Brain microvascular endothelial cell (primary cell): ENCODE measurements at regions not wholly inside any gene's neighbourhood (a gene's known extent, or its start where the extent isn't known, plus 50 kb on each side); places are given as distances from the start of the nearest gene placed in this dataset.

ENCODE experiments used
- DNase-seq: peaks from one replicate; pipeline ENCODE4 v3.0.0-alpha.2; 2020
- H3K27ac ChIP-seq: fragments of 250-450 bp; sonication (Bioruptor Pico); 2 replicates; pipeline ENCODE4 v1.5.1; 2020; ENCODE audit warnings: mild to moderate bottlenecking, moderate library complexity
- H3K27me3 ChIP-seq: fragments of 250-450 bp; sonication (Bioruptor Pico); replicated peaks from 2 replicates; pipeline ENCODE4 v1.5.1; 2020; ENCODE audit warnings: mild to moderate bottlenecking
- H3K36me3 ChIP-seq: fragments of 250-450 bp; sonication (Bioruptor Pico); replicated peaks from 2 replicates; pipeline ENCODE4 v1.5.1; 2020; ENCODE audit warnings: mild to moderate bottlenecking
- H3K4me3 ChIP-seq: 2 replicates; pipeline ENCODE4 v1.5.1; 2011; ENCODE audit warnings: low read depth, mild to moderate bottlenecking, control low read depth, low read length, moderate library complexity
- in situ Hi-C: cut with HindIII; loops from 2 replicates; pipeline ENCODE4 v1.10.0; 2017; ENCODE audit warnings: low sequenced_read_pairs, low pct_ligation_motif_present
- TF ChIP-seq, protein P1 (sequence below): IDR thresholded peaks from 2 replicates; pipeline ENCODE4 v1.5.1; 2011; ENCODE audit warnings: low read depth, mild to moderate bottlenecking, moderate library complexity, low read length, control low read depth, inconsistent platforms; ENCODE audit errors: missing control alignments

- H3K27ac ChIP-seq = no peak overlapping the region
- no peaks in the 10 kb centered on the region for H3K36me3 ChIP-seq
- TF ChIP-seq, protein P1, sequence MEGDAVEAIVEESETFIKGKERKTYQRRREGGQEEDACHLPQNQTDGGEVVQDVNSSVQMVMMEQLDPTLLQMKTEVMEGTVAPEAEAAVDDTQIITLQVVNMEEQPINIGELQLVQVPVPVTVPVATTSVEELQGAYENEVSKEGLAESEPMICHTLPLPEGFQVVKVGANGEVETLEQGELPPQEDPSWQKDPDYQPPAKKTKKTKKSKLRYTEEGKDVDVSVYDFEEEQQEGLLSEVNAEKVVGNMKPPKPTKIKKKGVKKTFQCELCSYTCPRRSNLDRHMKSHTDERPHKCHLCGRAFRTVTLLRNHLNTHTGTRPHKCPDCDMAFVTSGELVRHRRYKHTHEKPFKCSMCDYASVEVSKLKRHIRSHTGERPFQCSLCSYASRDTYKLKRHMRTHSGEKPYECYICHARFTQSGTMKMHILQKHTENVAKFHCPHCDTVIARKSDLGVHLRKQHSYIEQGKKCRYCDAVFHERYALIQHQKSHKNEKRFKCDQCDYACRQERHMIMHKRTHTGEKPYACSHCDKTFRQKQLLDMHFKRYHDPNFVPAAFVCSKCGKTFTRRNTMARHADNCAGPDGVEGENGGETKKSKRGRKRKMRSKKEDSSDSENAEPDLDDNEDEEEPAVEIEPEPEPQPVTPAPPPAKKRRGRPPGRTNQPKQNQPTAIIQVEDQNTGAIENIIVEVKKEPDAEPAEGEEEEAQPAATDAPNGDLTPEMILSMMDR = no peak
- H3K4me3 ChIP-seq = no peak overlapping the region
- no peaks in the 10 kb centered on the region for H3K27me3 ChIP-seq
- in situ Hi-C loops = no loop called here
- DNase-seq = no peak
Observed at GRCh38 chr22:48510599-48510998, 1317.1 kb downstream of the BRD1 start.

GRCh38 chr22:48507595-48508350 is 1319.9 kb downstream of the BRD1 start:
- H3K27ac ChIP-seq = no peak overlapping the region
- no peaks in the 10 kb centered on the region for H3K36me3 ChIP-seq
- H3K4me3 ChIP-seq = no peak overlapping the region
- DNase-seq = no peak
- TF ChIP-seq, protein P1 = no peak
- H3K27me3 ChIP-seq = no peaks in the 10 kb centered on the region
- in situ Hi-C loops = no loop called here

DNA sequence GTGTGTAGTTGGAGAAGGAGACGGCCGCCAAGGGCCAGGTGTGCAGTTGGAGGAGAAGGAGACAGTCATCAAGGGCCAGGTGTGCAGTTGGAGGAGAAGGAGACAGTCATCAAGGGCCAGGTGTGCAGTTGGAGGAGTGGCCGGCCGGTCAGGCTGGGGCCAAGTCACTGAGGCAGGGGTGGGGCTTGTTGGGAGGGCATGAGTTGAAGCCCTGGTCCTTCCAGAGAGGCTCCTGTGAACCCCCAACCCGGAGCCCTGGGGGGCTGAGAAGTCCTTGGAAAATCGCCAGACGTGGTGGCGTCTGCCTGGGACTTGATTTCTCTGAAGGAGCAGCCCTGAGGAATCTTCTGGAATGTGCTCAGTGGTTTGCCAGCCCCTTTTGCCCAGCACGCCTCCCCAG is 1320.5 kb downstream of the BRD1 start:
- H3K27me3 ChIP-seq = no peaks in the 10 kb centered on the region
- in situ Hi-C loops = no loop called here

DNA sequence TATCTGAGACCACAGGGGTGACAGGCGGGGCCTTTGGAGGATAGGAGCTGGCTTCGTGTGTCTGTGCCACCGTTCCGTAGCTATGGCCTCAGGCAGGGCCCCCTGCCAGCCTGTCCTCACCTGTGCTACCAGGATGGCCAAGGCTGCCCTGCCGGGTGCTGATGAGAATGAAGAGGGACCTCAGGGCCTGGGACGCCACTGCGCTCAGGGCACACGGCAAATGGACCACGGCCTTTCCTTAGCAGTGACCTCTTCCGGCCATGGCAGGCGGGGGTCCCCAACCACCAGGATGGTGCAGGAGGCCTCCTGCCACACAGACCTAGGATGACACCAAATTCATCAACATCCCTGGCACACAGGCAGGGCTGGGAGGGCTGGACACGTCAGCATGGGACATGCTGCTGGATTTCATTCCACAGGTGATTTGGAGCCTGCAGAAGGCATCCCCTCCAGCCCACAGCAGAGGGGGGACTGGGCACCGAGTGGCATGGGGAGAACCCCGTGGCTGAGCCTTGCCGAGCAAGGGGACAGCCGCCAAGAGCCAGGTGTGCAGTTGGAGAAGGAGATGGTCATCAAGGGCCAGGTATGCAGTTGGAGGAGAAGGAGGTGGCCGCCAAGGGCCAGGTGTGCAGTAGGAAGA is 1321.0 kb downstream of the BRD1 start:
- Histone ChIP-seq H3K4me3 (no peak overlapping the region), H3K27ac (no peak overlapping the region), H3K36me3 (no peaks in the 10 kb centered on the region), H3K27me3 (no peaks in the 10 kb centered on the region)
- in situ Hi-C loops = no loop called here
- DNase-seq = no peak
- TF ChIP-seq, protein P1 = no peak

More for the DNA sequence above, 1320.5 kb downstream of the BRD1 start:
- no peak overlapping the region for H3K4me3 ChIP-seq
- H3K36me3 ChIP-seq = no peaks in the 10 kb centered on the region
- no peak overlapping the region for H3K27ac ChIP-seq
- TF ChIP-seq, protein P1 = no peak
- DNase-seq = no peak

DNA sequence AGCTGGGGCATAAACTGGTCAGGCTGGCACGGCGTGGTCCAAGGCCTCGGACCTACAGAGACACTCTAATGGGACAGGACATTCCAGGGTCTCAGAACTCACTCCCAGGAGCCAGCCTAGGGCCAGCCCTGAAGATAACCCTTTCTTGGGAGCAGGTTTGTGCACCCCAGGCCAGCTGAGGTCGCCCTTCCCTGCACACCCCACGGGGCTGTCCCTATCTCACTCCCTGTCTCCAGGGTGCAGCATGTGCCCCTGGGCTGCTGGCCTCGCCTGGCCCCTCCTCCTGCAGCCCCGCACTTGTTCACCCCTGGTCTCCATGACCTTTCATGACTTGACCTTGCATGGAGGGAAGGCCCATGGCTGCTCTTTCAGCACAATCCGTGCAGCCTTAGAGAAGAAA is 1321.8 kb downstream of the BRD1 start:
- no peak for DNase-seq
- H3K27me3 ChIP-seq = no peaks in the 10 kb centered on the region
- TF ChIP-seq, protein P1 = no peak
- H3K27ac ChIP-seq = no peak overlapping the region
- no peaks in the 10 kb centered on the region for H3K36me3 ChIP-seq
- H3K4me3 ChIP-seq = no peak overlapping the region
- in situ Hi-C loops = no loop called here
